ENCODE measurements at regions not wholly inside any gene's neighbourhood (a gene's known extent, or its start where the extent isn't known, plus 50 kb on each side); places are given as distances from the start of the nearest gene placed in this dataset.

DNA sequence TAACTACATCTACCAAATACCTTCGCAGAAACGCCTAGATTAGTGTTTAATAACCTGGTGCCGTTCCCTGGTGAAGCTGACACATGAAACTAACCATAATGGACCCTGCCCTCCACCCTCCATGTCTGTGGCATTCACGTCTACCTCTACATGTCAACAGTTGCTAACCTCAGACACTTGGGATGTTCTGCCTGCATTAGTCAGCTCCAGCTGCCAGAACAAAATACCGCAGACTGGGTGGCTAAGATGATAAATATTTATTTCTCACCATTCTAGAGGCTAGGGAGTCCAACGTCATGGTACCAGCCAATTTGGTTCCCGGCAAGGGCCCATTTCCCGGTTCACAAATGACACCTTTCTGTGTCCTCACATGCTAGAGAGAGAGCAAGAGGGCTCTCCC is 118.5 kb upstream of the CHST15 start:
- no peaks in the 10 kb centered on the region for H3K4me1 ChIP-seq
- no peak for ATAC-seq
- H3K9me3 ChIP-seq = peaks cover 0 to 16% (median 0%) of the 10 kb centered on the region in 3 donors
- 90 to 91% methylated on average over 7 to 8 of the region's 8 CpGs for WGBS, 2 donors (ENCODE audit: low coverage in 1 of 2)
- no peak overlapping the region for H3K27ac ChIP-seq
- no peaks in the 10 kb centered on the region for H3K27me3 ChIP-seq
- TF ChIP-seq POLR2AphosphoS5 (IDR thresholded peaks at IDR 0.05) = no peak
- TF ChIP-seq, protein P1, sequence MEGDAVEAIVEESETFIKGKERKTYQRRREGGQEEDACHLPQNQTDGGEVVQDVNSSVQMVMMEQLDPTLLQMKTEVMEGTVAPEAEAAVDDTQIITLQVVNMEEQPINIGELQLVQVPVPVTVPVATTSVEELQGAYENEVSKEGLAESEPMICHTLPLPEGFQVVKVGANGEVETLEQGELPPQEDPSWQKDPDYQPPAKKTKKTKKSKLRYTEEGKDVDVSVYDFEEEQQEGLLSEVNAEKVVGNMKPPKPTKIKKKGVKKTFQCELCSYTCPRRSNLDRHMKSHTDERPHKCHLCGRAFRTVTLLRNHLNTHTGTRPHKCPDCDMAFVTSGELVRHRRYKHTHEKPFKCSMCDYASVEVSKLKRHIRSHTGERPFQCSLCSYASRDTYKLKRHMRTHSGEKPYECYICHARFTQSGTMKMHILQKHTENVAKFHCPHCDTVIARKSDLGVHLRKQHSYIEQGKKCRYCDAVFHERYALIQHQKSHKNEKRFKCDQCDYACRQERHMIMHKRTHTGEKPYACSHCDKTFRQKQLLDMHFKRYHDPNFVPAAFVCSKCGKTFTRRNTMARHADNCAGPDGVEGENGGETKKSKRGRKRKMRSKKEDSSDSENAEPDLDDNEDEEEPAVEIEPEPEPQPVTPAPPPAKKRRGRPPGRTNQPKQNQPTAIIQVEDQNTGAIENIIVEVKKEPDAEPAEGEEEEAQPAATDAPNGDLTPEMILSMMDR (IDR thresholded peaks at IDR 0.05) = no peak
- no peak for TF ChIP-seq POLR2A (IDR thresholded peaks at IDR 0.05)
- no peak for TF ChIP-seq EP300 (IDR thresholded peaks at IDR 0.05)
- no peaks in the 10 kb centered on the region for H3K36me3 ChIP-seq
- no peak overlapping the region for H3K4me3 ChIP-seq

DNA sequence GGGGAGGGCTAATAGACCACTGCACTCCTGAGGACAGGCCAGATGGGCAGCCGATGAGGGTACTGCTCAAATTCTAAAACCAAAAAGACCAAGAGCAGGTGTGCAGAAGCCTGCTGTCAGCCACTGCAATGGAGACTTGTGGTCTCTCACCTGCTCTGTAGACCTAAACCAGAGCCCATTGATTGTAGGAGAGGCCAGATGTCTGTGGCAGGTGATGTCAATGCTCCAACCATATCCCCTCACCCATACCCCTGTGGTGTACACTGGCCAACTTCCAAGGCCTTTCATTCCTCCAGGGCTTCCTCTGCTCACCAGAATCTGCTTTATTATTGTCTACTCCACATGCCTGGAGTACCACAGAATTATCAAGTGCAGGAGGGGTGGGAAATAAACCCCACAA is 116.9 kb upstream of the CHST15 start:
- H3K4me3 ChIP-seq = no peak overlapping the region
- ATAC-seq = no peak

DNA sequence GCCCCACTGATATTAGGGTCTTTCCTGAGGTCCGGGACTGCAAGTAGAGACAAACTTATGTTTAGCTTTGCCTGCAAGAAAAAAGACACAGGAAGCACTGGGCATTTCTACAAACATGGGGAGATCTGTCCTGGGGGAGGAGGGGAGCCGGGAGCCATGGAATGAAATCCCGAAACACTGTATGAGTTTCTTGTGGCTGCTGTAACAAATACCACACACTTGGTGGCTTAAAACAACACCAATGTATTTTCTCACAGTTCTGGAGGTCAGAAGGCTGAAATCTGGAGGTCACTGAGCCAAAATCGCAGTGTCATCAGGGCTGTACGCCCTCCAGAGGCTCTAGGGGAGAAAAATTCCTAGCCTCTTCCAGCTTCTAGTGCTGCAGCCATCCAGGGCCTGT is 114.0 kb upstream of the CHST15 start:
- no peaks in the 10 kb centered on the region for H3K36me3 ChIP-seq
- WGBS, 2 donors (ENCODE audit: low coverage in 1 of 2) = 84 to 88% methylated on average over 4 to 5 of the region's 5 CpGs
- TF ChIP-seq, protein P1 (IDR thresholded peaks at IDR 0.05) = no peak
- TF ChIP-seq POLR2A (IDR thresholded peaks at IDR 0.05) = no peak
- TF ChIP-seq EP300 (IDR thresholded peaks at IDR 0.05) = no peak
- no peak overlapping the region for H3K4me3 ChIP-seq
- no peak overlapping the region for H3K27ac ChIP-seq
- ATAC-seq = no peak
- no peaks in the 10 kb centered on the region for H3K27me3 ChIP-seq
- H3K4me1 ChIP-seq = no peaks in the 10 kb centered on the region
- H3K9me3 ChIP-seq = peaks cover 0 to 16% (median 0%) of the 10 kb centered on the region in 3 donors

More for the DNA sequence above, 116.9 kb upstream of the CHST15 start:
- Histone ChIP-seq H3K27me3 (no peaks in the 10 kb centered on the region), H3K4me1 (no peaks in the 10 kb centered on the region), H3K9me3 (peaks cover 0 to 16% (median 0%) of the 10 kb centered on the region in 3 donors), H3K27ac (no peak overlapping the region), H3K36me3 (no peaks in the 10 kb centered on the region)
- TF ChIP-seq POLR2A (IDR thresholded peaks at IDR 0.05) (no peak), POLR2AphosphoS5 (IDR thresholded peaks at IDR 0.05) (no peak), EP300 (IDR thresholded peaks at IDR 0.05) (no peak)
- TF ChIP-seq, protein P1 (IDR thresholded peaks at IDR 0.05) = no peak
- 86% methylated on average over 1 of the region's 1 CpG; no CpG with 5 or more reads in 1 of the 2 donors for WGBS, 2 donors (ENCODE audit: low coverage in 1 of 2)

DNA sequence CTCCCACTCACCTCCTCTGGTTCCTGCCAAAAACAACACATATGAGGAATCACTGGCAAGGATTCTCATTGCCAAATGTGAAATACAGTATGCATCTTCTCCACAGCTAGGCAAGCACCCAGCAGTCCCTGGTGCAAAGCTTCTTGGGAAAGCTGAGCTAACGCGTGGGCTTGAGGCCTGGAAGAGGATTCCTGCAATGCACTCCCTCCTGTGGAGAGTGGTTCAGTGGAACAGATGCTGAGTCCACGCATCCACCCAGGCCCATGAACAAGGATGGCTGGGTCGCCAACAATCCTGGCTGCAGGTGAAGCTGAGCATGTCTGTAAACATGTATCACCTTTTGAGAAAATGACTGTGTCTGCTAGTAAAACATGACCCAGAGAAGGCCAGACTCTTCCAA is 113.2 kb upstream of the CHST15 start:
- no peak overlapping the region for H3K27ac ChIP-seq
- H3K27me3 ChIP-seq = no peaks in the 10 kb centered on the region
- TF ChIP-seq POLR2A (IDR thresholded peaks at IDR 0.05) = no peak
- TF ChIP-seq POLR2AphosphoS5 (IDR thresholded peaks at IDR 0.05) = no peak
- TF ChIP-seq, protein P1 (IDR thresholded peaks at IDR 0.05) = no peak
- TF ChIP-seq EP300 (IDR thresholded peaks at IDR 0.05) = no peak
- H3K4me1 ChIP-seq = no peaks in the 10 kb centered on the region
- H3K9me3 ChIP-seq = peaks cover 0 to 16% (median 0%) of the 10 kb centered on the region in 3 donors
- ATAC-seq = no peak
- 30% methylated on average over 2 of the region's 4 CpGs; no CpG with 5 or more reads in 1 of the 2 donors for WGBS, 2 donors (ENCODE audit: low coverage in 1 of 2)
- H3K36me3 ChIP-seq = no peaks in the 10 kb centered on the region
- H3K4me3 ChIP-seq = no peak overlapping the region

DNA sequence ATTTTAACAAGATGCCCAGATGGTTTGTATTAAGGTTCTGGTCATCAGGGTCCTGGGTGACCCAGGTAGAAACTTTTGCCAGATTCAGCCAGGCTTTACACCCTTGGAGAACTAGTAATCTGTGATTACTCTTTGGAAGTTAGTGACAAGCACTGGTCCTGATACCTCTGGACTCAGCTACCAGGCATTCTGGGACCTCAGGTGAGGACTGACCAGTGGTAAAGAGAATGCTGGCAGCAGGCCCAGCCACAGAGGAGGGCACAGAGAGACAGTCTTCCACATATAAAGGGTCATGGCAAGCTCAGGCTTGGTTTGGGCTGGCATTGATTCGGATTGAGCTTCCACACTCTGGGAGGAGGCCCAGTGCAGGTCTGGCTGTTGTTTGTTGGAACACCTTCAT is 112.0 kb upstream of the CHST15 start:
- ATAC-seq = no peak
- no peaks in the 10 kb centered on the region for H3K27me3 ChIP-seq
- peaks cover 0 to 8% (median 0%) of the 10 kb centered on the region in 3 donors for H3K9me3 ChIP-seq
- WGBS, 2 donors (ENCODE audit: low coverage in 1 of 2) = no CpG with 5 or more reads among the region's 1 CpG
- H3K36me3 ChIP-seq = no peaks in the 10 kb centered on the region
- H3K27ac ChIP-seq = no peak overlapping the region
- no peaks in the 10 kb centered on the region for H3K4me1 ChIP-seq
- TF ChIP-seq, protein P1 (IDR thresholded peaks at IDR 0.05) = no peak
- TF ChIP-seq POLR2A (IDR thresholded peaks at IDR 0.05) (no peak), EP300 (IDR thresholded peaks at IDR 0.05) (no peak), POLR2AphosphoS5 (IDR thresholded peaks at IDR 0.05) (no peak)
- H3K4me3 ChIP-seq = no peak overlapping the region

All from gastroesophageal sphincter (tissue), 4 donors.